ENCODE measurements at regions not wholly inside any gene's neighbourhood (a gene's known extent, or its start where the extent isn't known, plus 50 kb on each side); places are given as distances from the start of the nearest gene placed in this dataset.
"Not testable (repeated sequence)": the region's sequence is repeated elsewhere in the genome, so short reads cannot be mapped to it uniquely, and the experiment has no call there.

DNA sequence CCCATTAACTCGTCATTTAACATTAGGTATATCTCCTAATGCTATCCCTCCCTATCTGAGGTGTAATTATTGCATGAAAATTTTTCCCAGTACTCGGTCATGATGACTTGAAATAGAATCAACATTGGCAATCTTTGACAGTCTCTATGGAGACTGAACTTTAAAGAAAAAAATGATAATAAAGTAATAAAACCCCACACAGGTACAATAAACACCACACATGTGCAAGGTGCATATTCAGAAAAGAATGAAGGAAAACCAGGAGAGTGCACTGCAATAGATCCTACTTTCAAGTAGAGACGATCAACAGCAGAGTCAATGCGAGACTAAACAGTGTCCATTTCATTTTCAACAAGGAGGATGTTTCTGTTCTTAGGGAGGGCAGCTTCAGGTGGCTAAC, 1253.8 kb upstream of the TMEM132C start:
- DNase-seq (ENCODE audit: low read depth in 3 of 3, low spot score in 2 of 3) = no peak

DNA sequence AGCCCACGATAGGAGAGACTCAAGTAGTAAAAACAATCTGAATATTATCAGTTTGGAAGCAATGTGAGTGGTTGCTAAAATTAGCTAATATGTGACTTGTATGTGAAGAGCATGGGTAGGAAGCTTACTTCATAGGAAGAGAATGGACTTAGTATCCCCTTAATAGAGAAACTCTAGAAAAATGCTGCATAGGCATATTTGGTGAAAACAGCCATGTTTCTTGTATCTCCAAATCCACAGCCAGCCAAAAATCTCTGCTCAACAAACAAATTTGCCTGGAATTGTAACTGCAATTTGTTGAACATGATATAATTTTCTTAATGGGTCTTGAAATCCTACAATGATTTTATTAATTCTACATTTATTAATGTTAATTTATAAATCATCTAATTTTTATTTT, 1252.9 kb upstream of the TMEM132C start:
- no peak for DNase-seq (ENCODE audit: low read depth in 3 of 3, low spot score in 2 of 3)

DNA sequence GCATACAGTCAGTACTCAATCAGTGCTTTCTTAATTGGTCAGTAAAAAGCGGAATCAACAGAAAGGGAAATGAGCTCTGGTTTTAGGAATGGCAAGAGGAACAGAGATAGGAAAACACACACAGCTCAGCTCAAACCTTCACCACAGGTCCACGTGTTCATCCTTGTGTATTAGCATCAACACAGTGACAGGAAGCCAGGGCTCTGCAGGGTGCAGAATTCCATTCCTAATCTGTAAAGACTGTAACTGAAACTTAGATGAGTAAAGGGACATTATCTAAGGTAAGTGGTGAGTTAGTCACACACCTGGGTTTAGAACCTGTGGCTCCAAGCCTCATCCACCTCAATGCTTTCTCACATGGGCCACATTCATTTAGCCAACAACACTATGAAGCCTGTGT, 1242.2 kb upstream of the TMEM132C start:
- DNase-seq (ENCODE audit: low read depth in 3 of 3, low spot score in 2 of 3) = no peak

DNA sequence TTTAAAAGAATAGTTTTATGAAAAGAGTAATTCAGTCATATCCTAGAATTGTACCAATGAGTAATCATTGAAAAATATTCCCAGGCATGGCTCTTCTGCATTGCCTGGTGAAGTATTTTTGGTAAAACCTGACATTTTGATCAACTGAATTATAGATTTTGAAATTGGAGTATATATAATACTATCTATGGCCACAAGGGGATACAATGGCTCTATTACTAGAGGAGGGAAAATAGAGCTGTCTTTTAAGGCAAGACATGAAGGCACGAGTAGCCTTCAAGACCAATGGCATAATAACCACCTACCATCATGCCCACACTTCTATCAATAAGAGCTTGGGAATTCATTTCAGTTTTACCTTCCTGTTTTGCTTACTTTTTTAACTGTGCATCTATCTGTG, 1241.4 kb upstream of the TMEM132C start:
- DNase-seq (ENCODE audit: low read depth in 3 of 3, low spot score in 2 of 3) = no peak

DNA sequence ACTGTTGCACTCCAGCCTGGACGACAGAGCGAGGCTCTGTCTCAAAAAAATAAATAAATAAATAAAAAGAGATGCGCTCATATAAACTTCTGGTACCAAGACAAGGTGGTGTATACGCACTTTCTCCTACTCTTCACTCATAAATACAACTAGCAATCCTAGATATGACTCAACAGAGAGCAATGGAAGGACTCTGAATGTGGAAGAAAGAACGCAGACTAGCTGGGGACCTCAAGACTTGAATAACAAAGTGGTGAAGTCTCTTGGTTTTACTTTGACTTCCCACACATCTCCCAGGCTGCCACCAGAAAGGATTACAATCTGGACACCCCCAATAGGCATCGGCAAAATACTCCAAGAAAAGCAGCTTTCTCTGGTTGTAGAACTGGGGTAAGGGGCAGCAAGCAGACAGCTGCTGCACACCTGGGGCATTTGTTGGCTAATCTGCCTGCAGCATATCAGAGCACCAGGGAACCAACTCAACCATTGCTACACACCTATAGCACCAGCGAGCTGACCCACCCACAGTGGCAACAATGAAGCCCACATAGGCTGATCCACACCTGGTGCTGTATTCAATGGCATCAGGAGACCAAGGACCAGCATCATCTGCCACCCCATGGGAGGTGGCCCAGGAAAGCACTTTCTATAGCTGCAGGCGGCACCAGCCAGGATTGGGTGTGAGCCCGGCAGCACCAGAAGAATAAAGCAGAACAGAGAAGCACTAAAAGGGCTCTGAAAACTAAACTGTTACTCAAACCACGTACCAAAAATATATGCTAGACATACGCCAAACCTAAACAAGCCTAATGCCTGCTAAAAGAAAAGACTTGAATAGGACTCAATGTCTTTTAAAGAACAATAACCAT, 1231.7 kb upstream of the TMEM132C start:
- DNase-seq (ENCODE audit: low read depth in 3 of 3, low spot score in 2 of 3) = no peak

DNA sequence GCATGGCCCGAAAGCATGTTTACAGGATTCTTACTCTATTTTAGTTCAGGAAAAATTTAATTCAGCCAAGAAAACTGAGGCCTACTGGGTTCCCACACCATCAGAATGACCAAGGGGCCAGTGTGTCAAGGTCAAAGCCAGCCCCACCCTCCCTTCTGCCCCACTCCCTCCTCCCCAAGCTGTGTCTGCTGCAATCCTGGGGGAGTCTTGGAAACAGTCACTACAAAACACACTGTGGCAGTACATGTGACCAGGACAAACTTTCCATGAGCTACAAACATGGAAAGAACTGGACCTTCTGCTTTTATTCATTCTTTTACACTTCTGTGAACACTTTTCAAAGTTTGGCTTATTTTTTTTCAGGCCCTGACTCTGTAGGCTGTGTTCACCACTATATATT, 1228.8 kb upstream of the TMEM132C start:
- DNase-seq (ENCODE audit: low read depth in 3 of 3, low spot score in 2 of 3) = no peak

DNA sequence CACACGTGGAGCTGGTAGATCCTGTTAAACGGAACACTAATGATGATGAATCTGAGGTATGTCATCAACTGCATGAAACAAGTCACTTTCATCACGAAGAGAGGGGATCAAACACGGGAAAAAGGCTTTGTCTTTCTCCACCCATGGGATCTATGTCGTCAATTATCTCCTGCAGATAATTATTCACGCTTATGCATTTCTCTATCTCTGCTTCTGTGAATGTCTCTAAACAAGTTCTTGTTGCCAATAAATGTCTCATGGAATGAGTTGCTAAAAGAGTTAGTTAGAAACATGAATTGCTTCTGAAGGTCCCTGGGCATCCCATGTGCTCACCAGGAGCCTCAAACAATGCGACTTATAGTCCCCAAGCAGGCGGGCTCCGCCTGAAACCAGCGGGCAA, 1228.2 kb upstream of the TMEM132C start:
- DNase-seq (ENCODE audit: low read depth in 3 of 3, low spot score in 2 of 3) = no peak

DNA sequence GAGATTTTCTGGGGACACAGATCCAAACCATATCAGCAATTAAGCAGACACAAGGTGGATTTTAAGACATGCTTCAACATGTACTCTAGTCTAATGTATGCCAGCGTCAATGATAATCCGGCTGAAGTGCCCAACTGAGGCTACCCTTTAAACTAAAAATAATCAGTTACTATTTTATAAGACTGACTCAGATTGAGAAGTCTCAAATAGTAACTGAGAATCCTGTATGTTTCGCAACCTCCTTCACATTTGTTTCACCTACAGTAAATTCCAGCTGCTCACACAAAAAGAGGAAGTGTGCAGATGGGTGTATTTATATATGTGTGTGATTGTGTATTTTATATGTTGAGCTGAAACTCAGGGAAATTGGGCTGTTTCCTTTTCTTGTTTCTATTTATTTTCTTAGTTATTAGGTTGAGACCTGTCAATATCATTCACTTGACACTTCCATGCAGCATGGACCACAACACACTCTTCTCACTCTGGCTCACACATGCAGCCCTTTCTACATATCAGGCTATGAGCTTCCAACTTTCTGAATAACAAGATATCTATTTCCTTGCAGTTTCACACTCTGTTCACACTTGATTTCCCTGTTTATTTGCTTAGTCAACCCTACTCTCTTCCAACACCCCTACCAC, 1224.9 kb upstream of the TMEM132C start:
- DNase-seq (ENCODE audit: low read depth in 3 of 3, low spot score in 2 of 3) = no peak

DNA sequence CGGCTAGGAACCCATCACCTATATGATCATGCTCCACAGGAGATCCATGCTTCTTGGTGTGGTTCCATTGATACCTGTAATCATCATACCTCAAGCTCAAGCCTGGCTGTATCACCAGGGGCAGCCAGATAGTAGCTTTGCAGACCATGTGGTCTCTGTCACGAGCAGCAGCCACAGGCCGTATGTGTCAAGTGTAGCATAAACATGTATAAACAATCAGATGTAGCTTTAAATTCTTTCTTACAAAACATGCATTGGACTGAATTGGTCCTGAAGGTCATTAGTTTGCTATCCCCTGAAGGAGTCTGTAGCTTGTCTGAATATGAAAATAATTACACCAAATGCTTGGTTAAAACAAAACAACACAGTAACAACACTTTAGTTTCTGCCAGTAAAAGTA, 1223.2 kb upstream of the TMEM132C start:
- DNase-seq (ENCODE audit: low read depth in 3 of 3, low spot score in 2 of 3) = no peak

DNA sequence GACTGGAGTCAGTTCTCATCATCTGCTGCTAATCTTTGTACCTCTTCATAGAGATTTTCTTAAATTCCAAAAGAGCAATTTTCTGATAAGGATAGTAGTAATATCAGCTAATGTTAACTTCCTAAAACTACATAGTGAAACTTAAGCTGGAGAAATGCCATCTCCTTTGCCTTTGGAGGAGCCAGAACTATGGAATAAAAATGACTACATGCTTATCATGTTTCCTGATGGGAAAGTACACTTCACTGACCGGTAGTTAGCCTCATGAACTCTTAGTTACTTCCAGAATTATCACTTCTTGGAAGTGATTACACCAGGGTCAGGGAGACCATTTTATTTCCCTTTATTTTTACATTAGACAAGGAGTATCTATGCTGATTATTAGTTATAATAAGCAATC, 1222.1 kb upstream of the TMEM132C start:
- DNase-seq (ENCODE audit: low read depth in 3 of 3, low spot score in 2 of 3) = no peak

DNA sequence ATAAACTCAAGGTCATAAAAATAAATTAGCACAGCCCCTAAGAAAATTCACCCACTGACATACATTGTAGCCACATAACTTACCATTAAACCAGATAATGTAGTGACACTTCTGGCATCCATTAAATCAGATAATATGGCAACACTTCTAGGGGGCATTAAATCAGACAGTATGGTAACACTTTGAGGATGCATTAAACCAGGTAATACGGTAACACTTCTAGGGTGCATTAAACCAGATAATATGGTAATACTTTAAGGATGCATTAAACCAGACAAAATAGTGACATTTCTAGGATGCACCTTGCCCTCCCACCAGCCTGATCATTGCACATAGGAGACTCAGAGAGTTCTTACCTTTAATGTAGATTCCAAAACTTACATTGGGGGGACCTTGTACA, 1220.5 kb upstream of the TMEM132C start:
- no peak for DNase-seq (ENCODE audit: low read depth in 3 of 3, low spot score in 2 of 3)

DNA sequence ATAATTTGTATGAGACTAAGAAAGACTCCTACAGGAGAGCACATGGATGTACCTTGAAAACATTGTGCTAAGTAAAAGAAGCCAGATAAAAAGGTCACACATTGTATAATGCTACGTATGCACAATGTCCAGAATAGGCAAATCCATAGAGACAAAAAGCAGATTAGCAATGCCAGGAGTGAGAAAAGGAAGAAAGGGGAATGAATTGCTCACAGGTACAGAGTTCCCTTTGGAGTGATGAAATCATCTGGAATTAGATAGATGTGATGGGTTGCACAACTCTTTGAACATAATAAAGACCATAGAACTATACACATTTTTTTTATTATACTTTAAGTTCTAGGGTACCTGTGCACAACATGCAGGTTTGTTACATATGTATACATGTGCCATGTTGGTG, 1218.9 kb upstream of the TMEM132C start:
- no peak for DNase-seq (ENCODE audit: low read depth in 3 of 3, low spot score in 2 of 3)

DNA sequence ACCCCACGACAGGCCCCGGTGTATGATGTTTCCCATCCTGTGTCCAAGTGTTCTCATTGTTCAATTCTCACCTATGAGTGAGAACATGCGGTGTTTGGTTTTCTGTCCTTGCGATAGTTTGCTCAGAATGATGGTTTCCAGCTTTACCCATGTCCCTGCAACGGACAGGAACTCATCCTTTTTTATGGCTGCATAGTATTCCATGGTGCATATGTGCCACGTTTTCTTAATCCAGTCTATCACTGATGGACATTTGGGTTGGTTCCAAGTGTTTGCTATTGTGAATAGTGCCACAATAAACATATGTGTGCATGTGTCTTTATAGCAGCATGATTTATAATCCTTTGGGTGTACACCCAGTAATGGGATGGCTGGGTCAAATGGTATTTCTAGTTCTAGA, 1218.4 kb upstream of the TMEM132C start:
- DNase-seq (ENCODE audit: low read depth in 3 of 3, low spot score in 2 of 3) = not testable (repeated sequence)

DNA sequence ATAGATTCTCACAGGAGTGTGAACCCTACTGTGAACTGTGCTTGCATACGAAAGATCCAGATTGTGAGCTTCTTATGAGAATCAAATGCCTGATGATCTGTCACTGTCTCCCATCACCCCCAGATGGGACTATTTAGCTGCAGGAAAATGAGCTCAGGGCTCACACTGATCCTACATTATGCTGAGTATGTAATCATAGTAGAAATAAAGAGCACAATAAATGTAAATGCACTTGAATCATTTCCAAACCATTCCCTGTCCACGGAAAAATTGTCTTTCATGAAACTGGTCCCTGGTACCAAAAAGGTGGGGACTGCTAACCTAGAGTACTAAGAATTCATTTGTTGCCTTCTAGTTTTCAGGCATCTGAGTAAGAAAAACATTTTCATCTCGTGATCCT, 1215.8 kb upstream of the TMEM132C start:
- DNase-seq (ENCODE audit: low read depth in 3 of 3, low spot score in 2 of 3) = no peak

DNA sequence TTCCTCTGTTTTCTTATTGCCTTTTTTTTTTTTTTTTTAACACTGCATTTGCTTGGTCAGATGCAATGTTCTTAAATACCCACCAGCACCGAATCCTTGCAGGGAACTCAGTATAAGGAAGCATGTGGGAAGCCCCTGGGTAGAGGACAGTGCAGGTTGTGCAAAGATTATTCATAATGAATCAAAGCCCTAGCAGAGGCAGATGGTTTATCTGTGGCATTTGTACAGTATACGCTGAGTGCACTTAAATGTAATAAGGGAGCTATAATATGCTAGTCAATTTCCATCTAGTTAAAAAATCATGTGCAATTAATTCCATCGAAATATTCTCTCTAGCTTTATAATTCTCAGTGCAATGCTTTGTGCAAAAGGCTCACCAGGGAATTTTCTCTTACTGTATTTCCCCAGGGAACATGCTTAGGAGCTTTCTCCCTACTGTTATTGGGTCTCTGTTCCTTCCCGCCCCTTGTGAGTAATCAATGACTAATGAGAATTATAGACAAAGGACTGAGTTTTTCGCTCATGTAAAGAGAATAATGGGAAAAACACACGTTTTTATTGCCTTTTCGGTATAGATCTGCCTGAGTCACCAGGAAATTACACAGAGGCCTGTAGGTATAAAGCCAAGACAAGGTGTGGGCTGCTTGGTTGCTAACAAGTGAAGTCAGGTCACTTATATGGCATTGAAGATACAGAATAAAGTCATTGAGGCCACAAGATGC, 1214.3 kb upstream of the TMEM132C start:
- no peak for DNase-seq (ENCODE audit: low read depth in 3 of 3, low spot score in 2 of 3)

DNA sequence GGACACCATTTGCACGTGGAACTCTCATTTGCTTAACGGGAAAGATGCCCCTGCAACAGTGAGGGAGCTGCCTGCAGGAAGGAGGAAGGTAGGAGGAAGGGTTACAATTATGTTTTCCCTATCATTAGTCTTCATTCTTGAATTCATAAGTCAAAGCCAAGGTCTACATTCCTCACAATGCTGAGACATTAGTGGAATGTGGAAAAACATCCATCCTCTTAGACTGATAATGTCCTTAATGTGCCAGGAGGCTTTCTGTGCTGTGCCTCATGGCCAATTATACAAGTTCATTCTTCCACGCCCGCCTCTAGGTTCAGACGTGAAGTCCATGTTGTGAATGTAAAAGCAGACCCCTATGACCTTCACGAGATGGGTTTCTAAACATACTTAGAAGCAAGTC, 1212.4 kb upstream of the TMEM132C start:
- no peak for DNase-seq (ENCODE audit: low read depth in 3 of 3, low spot score in 2 of 3)

DNA sequence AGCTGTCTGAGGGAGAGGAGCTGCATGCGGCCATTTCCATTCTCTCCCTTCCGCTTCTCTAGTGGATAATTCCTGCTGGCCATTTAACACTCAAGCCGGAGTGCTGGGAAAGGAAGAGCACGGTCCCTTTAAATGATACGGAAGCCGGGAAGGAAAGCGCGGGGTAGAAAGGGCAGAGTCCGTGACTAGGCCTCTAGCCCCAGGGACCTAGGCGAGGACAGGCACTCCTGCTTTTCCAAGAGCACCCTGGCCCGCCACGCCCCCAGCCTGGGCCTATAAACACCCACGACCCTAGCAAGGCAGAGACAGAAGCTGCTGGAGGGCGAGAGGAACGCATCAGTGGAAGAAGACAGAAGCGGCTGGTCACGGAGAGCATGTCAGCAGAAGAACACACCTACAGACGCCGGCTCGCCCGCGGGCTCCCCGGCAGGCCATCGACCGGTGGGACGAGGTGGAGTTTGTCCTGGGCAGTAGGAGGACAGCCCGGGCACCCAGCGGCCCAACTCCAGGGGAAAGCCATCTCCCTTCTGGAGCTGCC, 1206.6 kb upstream of the TMEM132C start:
- no peak for DNase-seq (ENCODE audit: low read depth in 3 of 3, low spot score in 2 of 3)

DNA sequence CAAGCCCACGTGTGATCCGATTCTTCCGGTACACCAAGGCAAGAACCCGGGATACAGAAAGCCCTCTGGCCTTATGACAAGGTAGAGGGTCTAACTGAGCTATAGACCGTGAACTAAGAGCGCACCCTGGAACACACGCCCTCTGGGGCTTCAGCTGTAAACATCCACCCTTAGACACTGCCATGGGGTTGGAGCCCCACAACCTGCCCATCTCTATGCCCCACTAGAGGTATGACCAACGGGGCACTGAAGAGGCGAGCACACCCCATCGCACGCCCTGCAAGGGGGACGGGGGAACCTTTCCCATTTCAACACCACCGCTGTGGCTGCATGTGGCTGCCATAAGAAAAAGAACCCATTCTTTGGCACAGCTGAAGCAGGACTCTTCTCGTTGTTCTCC, 1206.0 kb upstream of the TMEM132C start:
- no peak for DNase-seq (ENCODE audit: low read depth in 3 of 3, low spot score in 2 of 3)

DNA sequence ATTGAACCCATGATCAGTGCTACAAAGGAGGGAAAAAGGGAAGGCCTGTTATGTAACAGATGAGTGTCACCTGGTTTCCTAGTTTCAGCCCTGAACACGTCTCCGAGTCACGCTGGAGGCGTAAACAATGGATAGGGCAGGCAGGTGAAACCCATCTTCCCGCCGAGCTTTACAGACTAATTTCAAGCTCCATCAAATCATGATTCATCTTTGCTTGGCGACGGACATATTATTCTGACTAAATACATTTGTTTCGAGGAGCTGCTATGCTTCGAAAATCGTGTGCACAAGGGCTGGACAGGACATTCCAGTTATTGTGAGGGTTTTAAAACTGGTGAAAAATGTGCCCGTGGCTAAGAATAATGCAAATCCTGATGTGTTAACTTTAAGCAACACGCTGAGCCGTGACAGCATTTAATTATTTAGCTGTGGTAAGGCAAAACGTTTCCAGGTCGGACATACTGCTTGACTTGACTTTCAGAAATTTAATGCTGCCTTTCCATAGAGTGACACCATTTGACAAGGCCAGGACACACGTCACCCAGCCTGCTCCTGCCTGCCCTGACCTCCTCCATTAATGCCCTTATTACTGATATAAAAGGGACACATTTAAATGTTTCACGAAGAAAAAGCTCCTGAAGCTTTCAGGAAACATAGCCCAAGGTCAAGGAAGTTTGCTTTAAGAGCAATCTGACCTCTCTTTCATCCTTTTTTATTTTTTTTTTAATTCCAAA, 1203.5 kb upstream of the TMEM132C start:
- DNase-seq (ENCODE audit: low read depth in 3 of 3, low spot score in 2 of 3) = peak in 1 of 3 donors; percentile 23

DNA sequence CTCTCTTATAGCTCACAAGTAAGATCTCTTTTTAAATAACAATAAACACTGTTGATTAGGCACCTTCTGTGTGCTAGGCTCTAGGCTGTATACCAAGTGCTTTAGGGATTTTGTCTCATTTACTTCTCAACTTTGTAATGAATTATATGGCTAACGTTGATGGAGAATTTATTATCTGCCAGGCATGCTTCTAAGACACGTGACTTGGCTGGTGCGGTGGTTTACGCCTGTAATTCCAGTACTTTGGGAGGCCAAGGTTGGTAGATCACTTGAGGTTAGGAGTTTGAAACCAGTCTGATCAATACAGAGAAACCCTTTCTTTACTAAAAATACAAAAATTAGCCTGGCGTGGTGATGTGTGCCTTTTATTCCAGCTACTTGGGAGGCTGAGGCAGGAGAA, 1202.8 kb upstream of the TMEM132C start:
- DNase-seq (ENCODE audit: low read depth in 3 of 3, low spot score in 2 of 3) = no peak

DNA sequence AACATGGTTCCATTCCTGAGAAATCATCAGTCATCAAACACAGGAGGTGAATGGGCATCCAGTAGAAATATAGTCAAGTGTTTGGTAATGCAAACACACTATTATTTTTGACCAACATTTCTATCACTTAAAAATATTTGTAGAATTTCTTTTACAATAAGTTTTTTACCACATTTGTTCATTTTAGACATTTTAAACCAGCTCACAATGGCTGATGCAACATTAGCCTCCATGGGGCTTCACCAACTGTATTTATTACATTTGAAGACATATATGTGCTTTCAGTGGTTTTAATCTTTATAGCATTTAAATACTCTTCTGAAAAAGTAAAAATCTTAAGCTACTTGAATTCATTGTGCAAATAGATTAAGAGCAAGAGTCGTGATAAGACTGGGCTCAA, 1201.4 kb upstream of the TMEM132C start:
- no peak for DNase-seq (ENCODE audit: low read depth in 3 of 3, low spot score in 2 of 3)
